ENCODE measurements at regions not wholly inside any gene's neighbourhood (a gene's known extent, or its start where the extent isn't known, plus 50 kb on each side); places are given as distances from the start of the nearest gene placed in this dataset.

DNA sequence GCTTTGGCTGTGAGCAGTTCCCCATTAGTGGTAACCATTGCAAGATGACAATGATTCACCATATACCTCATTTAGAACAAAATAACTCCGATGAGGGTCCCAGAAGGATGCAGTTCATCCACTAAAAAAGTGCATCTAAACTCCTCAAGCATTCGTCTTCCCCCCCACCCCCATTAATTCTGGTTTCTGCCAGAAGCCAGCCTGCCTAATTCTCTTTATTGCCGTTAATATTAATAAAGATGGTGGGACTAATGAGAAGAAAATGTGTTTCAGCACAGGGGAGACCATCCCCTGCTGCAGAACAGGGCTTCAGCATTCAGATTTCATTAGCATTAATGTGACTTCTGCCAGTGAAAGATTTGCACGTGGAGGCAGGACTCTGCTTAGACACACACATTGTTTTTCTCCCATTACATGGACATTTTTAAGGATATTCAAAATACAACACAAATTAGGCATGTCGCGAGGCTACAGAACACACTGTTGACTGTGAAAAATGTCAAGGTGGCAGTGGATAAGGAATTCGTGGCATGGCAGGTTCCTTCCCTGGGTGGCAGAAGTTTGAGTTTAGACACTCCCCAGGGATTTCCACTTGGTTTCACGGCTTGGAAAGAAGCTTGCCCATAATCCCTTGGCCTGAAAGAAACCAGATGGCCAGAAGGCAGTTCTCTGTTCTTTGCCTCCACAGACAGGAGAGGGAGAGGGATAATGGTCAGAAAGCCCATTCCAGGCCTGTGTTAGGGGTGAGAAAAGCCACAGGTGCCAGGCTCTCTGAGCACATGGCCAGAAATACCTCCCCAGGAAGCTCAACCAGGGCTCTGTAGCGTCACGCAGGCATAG lies 236.5 kb downstream of the FOXO1 start:
- no peak overlapping the region for H3K4me3 ChIP-seq
- intact Hi-C loops (cut with DNase I) = no loop called here
- H3K36me3 ChIP-seq = no peaks in the 10 kb centered on the region
- no peak overlapping the region for H3K27ac ChIP-seq
- ATAC-seq (no peak), DNase-seq (no peak)
- no peak for TF ChIP-seq CTCF (IDR thresholded peaks at IDR 0.05)
- H3K9me3 ChIP-seq = no peaks in the 10 kb centered on the region
- H3K27me3 ChIP-seq = no peaks in the 10 kb centered on the region
- H3K4me1 ChIP-seq = peaks cover 0 to 25% (median 13%) of the 10 kb centered on the region in 9 donors
- 84 to 88% methylated on average over 10 of the region's 10 CpGs for WGBS, 2 donors

DNA sequence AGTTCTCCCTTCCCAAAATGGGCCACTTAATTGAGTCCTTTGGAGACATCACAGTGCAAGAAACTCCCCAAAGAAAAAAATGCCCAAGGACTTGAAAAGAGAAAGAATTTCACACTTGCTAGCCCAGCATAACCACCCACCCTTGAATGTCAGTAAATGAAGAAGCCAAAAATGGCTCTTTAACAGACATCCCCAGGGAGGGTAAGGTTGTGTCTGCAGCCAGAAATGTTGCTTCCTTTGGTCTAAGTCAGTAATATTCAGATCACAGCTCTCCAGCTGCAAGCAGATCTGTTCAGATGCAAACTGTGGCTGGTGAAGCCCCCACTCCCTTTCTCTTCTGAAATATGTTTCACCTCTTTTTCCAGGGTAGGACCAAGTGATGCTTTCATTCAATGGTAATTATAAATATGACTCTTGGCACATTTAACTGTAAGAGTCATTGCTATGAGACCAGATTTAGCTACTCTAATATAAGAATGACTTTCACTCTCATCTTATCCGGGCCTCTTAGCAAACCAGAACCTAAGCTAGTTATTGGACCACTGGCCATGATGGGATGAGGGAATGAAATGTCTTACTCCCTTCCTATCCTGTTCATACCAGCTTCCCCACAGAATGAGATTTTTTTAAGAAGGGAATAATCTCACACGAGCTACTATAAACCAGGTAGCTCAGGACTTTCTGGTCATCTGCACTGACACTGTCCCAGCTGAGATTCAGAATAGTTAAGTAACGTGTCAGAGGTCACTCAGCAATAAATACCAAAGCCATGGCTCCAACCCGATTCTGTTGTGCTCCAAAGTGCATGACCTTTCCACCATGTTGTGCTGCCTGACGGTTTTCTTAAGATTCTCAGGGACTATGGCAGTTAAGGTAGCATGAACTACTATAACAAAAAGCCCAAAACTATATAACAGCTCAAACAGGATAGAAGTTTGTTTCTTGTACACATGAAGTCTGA lies 234.1 kb downstream of the FOXO1 start:
- intact Hi-C loops (cut with DNase I) = no loop called here
- H3K9me3 ChIP-seq = no peaks in the 10 kb centered on the region
- 64 to 72% methylated on average over 5 of the region's 5 CpGs for WGBS, 2 donors
- ATAC-seq (peak; percentile 41 to 65 (median 54)), DNase-seq (no peak)
- no peaks in the 10 kb centered on the region for H3K27me3 ChIP-seq
- H3K36me3 ChIP-seq = no peaks in the 10 kb centered on the region
- peak overlapping the region in 1 of 10 donors; percentile 42 for H3K27ac ChIP-seq
- TF ChIP-seq CTCF (IDR thresholded peaks at IDR 0.05) = no peak
- no peak overlapping the region for H3K4me3 ChIP-seq
- H3K4me1 ChIP-seq = peaks cover 0 to 25% (median 13%) of the 10 kb centered on the region in 9 donors

- peak overlapping the region in 1 of 10 donors; percentile 42 for H3K27ac ChIP-seq
- DNase-seq (no peak), ATAC-seq (no peak)
- intact Hi-C loops (cut with DNase I) = no loop called here
- H3K27me3 ChIP-seq = no peaks in the 10 kb centered on the region
- no peaks in the 10 kb centered on the region for H3K9me3 ChIP-seq
- 77 to 97% methylated on average over 6 of the region's 6 CpGs for WGBS, 2 donors
- no peak for TF ChIP-seq CTCF (IDR thresholded peaks at IDR 0.05)
- H3K4me1 ChIP-seq = peaks cover 0 to 30% (median 15%) of the 10 kb centered on the region in 9 donors
- no peak overlapping the region for H3K4me3 ChIP-seq
- no peaks in the 10 kb centered on the region for H3K36me3 ChIP-seq
These were observed 233.4 kb downstream of the FOXO1 start for GRCh38 chr13:40433001-40433400.

DNA sequence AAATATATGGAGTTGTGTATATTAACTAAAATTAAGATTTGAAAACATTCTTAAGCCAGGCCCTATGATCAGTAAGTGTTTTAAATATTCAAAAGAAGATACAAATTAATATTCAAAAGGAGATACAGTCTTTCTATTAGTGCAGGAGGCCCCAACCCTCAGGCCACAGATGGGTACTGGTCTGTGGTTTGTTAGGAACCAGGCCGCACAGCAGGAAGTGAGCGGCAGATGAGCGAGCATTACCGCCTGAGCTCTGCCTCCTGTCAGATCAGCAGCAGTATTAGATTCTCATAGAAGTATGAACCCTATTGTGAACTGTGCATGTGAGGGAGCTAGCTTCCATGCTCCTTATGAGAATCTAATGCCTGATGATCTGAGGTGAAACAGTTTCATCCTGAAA lies 232.9 kb downstream of the FOXO1 start:
- DNase-seq = no peak
- intact Hi-C loops (cut with DNase I) = no loop called here
- Histone ChIP-seq H3K9me3 (no peaks in the 10 kb centered on the region), H3K27me3 (no peaks in the 10 kb centered on the region), H3K27ac (no peak overlapping the region), H3K4me1 (peaks cover 0 to 36% (median 21%) of the 10 kb centered on the region in 9 donors), H3K36me3 (no peaks in the 10 kb centered on the region), H3K4me3 (no peak overlapping the region)
- WGBS, 2 donors = 91 to 95% methylated on average over 4 of the region's 4 CpGs
- TF ChIP-seq CTCF (IDR thresholded peaks at IDR 0.05) = no peak
- ATAC-seq = no peak

Data from heart right ventricle (tissue), 16 donors.